ENCODE measurements at regions not wholly inside any gene's neighbourhood (a gene's known extent, or its start where the extent isn't known, plus 50 kb on each side); places are given as distances from the start of the nearest gene placed in this dataset.

GRCh38 chr5:158172005-158172404 lies 313.1 kb upstream of the CLINT1 start:
- TF ChIP-seq CTCF (IDR thresholded peaks at IDR 0.05; ENCODE audit: low read length), result no peak
- TF ChIP-seq EZH2 (optimal IDR thresholded peaks at IDR 0.05; ENCODE audit: low read depth, low read length), result no peak
- TF ChIP-seq EZH2phosphoT487 (IDR thresholded peaks at IDR 0.05; ENCODE audit: low read length), result no peak
- Histone ChIP-seq H2AFZ (ENCODE audit: low read length) (no peak overlapping the region), H3K9me3 (replicated peaks; ENCODE audit: insufficient read depth, low read length) (no peaks in the 10 kb centered on the region), H4K20me1 (ENCODE audit: insufficient read depth, low read length) (no peaks in the 10 kb centered on the region), H3K27me3 (replicated peaks; ENCODE audit: insufficient read depth, low read length) (no peaks in the 10 kb centered on the region), H3K9me2 (replicated peaks; ENCODE audit: insufficient read depth, low read length) (no peaks in the 10 kb centered on the region), H3K27ac (ENCODE audit: low read length) (no peak overlapping the region), H3K4me2 (ENCODE audit: low read depth, low read length) (no peak overlapping the region), H3K9ac (ENCODE audit: low read length) (no peak overlapping the region), H3K4me1 (ENCODE audit: low read length) (peaks cover 6% of the 10 kb centered on the region; the same call in 1 of the 2 replicates), H3K4me3 (ENCODE audit: low read length) (no peak overlapping the region), H3K79me2 (ENCODE audit: low read length) (no peaks in the 10 kb centered on the region), H3K36me3 (replicated peaks; ENCODE audit: insufficient read depth, low read length) (no peaks in the 10 kb centered on the region), H3F3A (ENCODE audit: insufficient read depth, low read length) (no peaks in the 10 kb centered on the region)
- DNase-seq, result no peak

- Histone ChIP-seq H3K27ac (ENCODE audit: low read length) (no peak overlapping the region), H3K36me3 (replicated peaks; ENCODE audit: insufficient read depth, low read length) (no peaks in the 10 kb centered on the region), H3K4me2 (ENCODE audit: low read depth, low read length) (no peak overlapping the region), H3K27me3 (replicated peaks; ENCODE audit: insufficient read depth, low read length) (no peaks in the 10 kb centered on the region), H4K20me1 (ENCODE audit: insufficient read depth, low read length) (no peaks in the 10 kb centered on the region), H3K9me3 (replicated peaks; ENCODE audit: insufficient read depth, low read length) (no peaks in the 10 kb centered on the region), H2AFZ (ENCODE audit: low read length) (no peak overlapping the region), H3K9ac (ENCODE audit: low read length) (no peak overlapping the region), H3K79me2 (ENCODE audit: low read length) (no peaks in the 10 kb centered on the region), H3F3A (ENCODE audit: insufficient read depth, low read length) (no peaks in the 10 kb centered on the region), H3K9me2 (replicated peaks; ENCODE audit: insufficient read depth, low read length) (no peaks in the 10 kb centered on the region), H3K4me1 (ENCODE audit: low read length) (peaks cover 6% of the 10 kb centered on the region; the same call in 1 of the 2 replicates), H3K4me3 (ENCODE audit: low read length) (no peak overlapping the region)
- DNase-seq, result no peak
- TF ChIP-seq EZH2phosphoT487 (IDR thresholded peaks at IDR 0.05; ENCODE audit: low read length) (no peak), CTCF (IDR thresholded peaks at IDR 0.05; ENCODE audit: low read length) (no peak), EZH2 (optimal IDR thresholded peaks at IDR 0.05; ENCODE audit: low read depth, low read length) (no peak)
These were observed 311.6 kb upstream of the CLINT1 start for GRCh38 chr5:158170534-158170933.

GRCh38 chr5:158170060-158170459 lies 311.1 kb upstream of the CLINT1 start:
- Histone ChIP-seq H3K27me3 (replicated peaks; ENCODE audit: insufficient read depth, low read length) (no peaks in the 10 kb centered on the region), H3K4me2 (ENCODE audit: low read depth, low read length) (no peak overlapping the region), H3K9ac (ENCODE audit: low read length) (no peak overlapping the region), H2AFZ (ENCODE audit: low read length) (no peak overlapping the region), H3K79me2 (ENCODE audit: low read length) (no peaks in the 10 kb centered on the region), H3F3A (ENCODE audit: insufficient read depth, low read length) (no peaks in the 10 kb centered on the region), H3K4me3 (ENCODE audit: low read length) (no peak overlapping the region), H3K36me3 (replicated peaks; ENCODE audit: insufficient read depth, low read length) (no peaks in the 10 kb centered on the region), H3K27ac (ENCODE audit: low read length) (no peak overlapping the region), H4K20me1 (ENCODE audit: insufficient read depth, low read length) (no peaks in the 10 kb centered on the region), H3K9me2 (replicated peaks; ENCODE audit: insufficient read depth, low read length) (no peaks in the 10 kb centered on the region), H3K9me3 (replicated peaks; ENCODE audit: insufficient read depth, low read length) (no peaks in the 10 kb centered on the region), H3K4me1 (ENCODE audit: low read length) (peaks cover 1% of the 10 kb centered on the region; the same call in 1 of the 2 replicates)
- no peak for TF ChIP-seq EZH2 (optimal IDR thresholded peaks at IDR 0.05; ENCODE audit: low read depth, low read length)
- no peak for TF ChIP-seq EZH2phosphoT487 (IDR thresholded peaks at IDR 0.05; ENCODE audit: low read length)
- no peak for TF ChIP-seq CTCF (IDR thresholded peaks at IDR 0.05; ENCODE audit: low read length)
- no peak for DNase-seq

All from MM.1S (cell line).